Fibroblast of lung (primary cell): ENCODE measurements at regions not wholly inside any gene's neighbourhood (a gene's known extent, or its start where the extent isn't known, plus 50 kb on each side); places are given as distances from the start of the nearest gene placed in this dataset.

ENCODE experiments used
- DNase-seq, 2 donors: peaks; one replicate each; pipeline versions ENCODE4 v3.0.0 to v3.0.0-alpha.2; 2010; ENCODE audit warnings: low read depth in 2 of 2
- H2AFZ ChIP-seq: 2 replicates; pipeline ENCODE4 v1.5.1; 2012; ENCODE audit warnings: low read length, control low read depth, inconsistent platforms
- H3K27ac ChIP-seq: 2 replicates; pipeline ENCODE4 v1.5.1; 2011; ENCODE audit warnings: low read length, control low read depth; ENCODE audit not compliant: insufficient read depth
- H3K27me3 ChIP-seq: 2 replicates; pipeline ENCODE4 v1.5.1; 2011; ENCODE audit warnings: mild to moderate bottlenecking, low read length; ENCODE audit not compliant: control insufficient read depth, insufficient read depth
- H3K36me3 ChIP-seq: 2 replicates; pipeline ENCODE4 v1.5.1; 2011; ENCODE audit warnings: low read length; ENCODE audit not compliant: control insufficient read depth, insufficient read depth
- H3K4me1 ChIP-seq: 2 replicates; pipeline ENCODE4 v1.5.1; 2011; ENCODE audit warnings: low read length; ENCODE audit not compliant: control insufficient read depth, insufficient read depth; ENCODE audit errors: extremely low read depth
- H3K4me2 ChIP-seq: 2 replicates; pipeline ENCODE4 v1.5.1; 2011; ENCODE audit warnings: low read length, control low read depth; ENCODE audit not compliant: insufficient read depth; ENCODE audit errors: extremely low read depth
- H3K4me3 ChIP-seq, 4 experiments: fragments of 200-600 bp in 1 of 4; sonication (generic) in 1 of 4; replicated peaks in 1 of 4; 2 replicates each; pipeline ENCODE4 v1.5.1; 2011 to 2016; ENCODE audit warnings: low read length in 4 of 4, low read depth in 3 of 4, mild to moderate bottlenecking in 3 of 4, control low read depth in 2 of 4, inconsistent platforms in 1 of 4, mixed read lengths in 1 of 4; ENCODE audit not compliant: insufficient read depth in 1 of 4; ENCODE audit errors: control extremely low read depth in 1 of 4
- H3K79me2 ChIP-seq: 2 replicates; pipeline ENCODE4 v1.5.1; 2012; ENCODE audit warnings: mild to moderate bottlenecking, low read length, inconsistent platforms; ENCODE audit not compliant: control insufficient read depth, insufficient read depth
- H3K9ac ChIP-seq: 2 replicates; pipeline ENCODE4 v1.5.1; 2011; ENCODE audit warnings: mild to moderate bottlenecking, low read length, control low read depth; ENCODE audit not compliant: insufficient read depth
- H3K9me3 ChIP-seq: 2 replicates; pipeline ENCODE4 v1.5.1; 2012; ENCODE audit warnings: low read depth, low read length; ENCODE audit not compliant: control insufficient read depth, insufficient read depth
- H4K20me1 ChIP-seq: 2 replicates; pipeline ENCODE4 v1.5.1; 2011; ENCODE audit warnings: low read length; ENCODE audit not compliant: control insufficient read depth, insufficient read depth; ENCODE audit errors: extremely low read depth
- EZH2 ChIP-seq: IDR thresholded peaks from 2 replicates; pipeline ENCODE4 v1.5.1; 2012; ENCODE audit warnings: low read length, control low read depth, mild to moderate bottlenecking; ENCODE audit errors: missing control alignments
- TF ChIP-seq, protein P1 (sequence below), 2 donors: IDR thresholded peaks in 1 of 2; conservative IDR thresholded peaks in 1 of 2; 1 replicate in 1 of 2; 2 replicates in 1 of 2; pipeline ENCODE4 v1.5.1; 2011 to 2012; ENCODE audit warnings: low read length in 2 of 2, control low read depth in 1 of 2, inconsistent platforms in 1 of 2, low read depth in 1 of 2, mild to moderate bottlenecking in 1 of 2

DNA sequence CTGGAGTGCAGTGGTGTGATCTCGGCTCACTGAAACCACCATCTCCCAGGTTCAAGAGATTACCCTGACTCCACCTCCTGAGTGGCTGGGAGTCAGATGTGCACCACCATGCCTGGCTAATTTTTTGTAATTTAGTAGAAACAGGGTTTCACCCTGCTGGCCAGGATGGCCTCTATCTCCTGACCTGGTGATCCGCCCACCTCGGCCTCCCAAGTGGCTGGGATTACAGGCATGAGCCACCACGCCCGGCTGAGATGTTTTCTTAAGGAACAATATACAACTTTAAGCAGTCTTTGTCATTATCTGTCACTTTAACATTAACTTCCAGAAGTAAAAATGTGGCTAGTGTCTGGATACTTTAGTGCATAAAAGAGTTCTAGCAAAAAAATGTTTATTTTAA lies 272.6 kb upstream of the FAT3 start:
- no peak overlapping the region for H3K4me2 ChIP-seq
- no peaks in the 10 kb centered on the region for H3K9me3 ChIP-seq
- no peaks in the 10 kb centered on the region for H3K27me3 ChIP-seq
- TF ChIP-seq EZH2, result no peak
- TF ChIP-seq, protein P1, sequence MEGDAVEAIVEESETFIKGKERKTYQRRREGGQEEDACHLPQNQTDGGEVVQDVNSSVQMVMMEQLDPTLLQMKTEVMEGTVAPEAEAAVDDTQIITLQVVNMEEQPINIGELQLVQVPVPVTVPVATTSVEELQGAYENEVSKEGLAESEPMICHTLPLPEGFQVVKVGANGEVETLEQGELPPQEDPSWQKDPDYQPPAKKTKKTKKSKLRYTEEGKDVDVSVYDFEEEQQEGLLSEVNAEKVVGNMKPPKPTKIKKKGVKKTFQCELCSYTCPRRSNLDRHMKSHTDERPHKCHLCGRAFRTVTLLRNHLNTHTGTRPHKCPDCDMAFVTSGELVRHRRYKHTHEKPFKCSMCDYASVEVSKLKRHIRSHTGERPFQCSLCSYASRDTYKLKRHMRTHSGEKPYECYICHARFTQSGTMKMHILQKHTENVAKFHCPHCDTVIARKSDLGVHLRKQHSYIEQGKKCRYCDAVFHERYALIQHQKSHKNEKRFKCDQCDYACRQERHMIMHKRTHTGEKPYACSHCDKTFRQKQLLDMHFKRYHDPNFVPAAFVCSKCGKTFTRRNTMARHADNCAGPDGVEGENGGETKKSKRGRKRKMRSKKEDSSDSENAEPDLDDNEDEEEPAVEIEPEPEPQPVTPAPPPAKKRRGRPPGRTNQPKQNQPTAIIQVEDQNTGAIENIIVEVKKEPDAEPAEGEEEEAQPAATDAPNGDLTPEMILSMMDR (conservative IDR thresholded peaks at IDR 0.05 in 1 of 2, IDR thresholded peaks at IDR 0.05 in 1 of 2; ENCODE audit: low read depth in 1 of 2, low read length in 2 of 2), result no peak
- no peaks in the 10 kb centered on the region for H3K36me3 ChIP-seq
- H4K20me1 ChIP-seq, result no peaks in the 10 kb centered on the region
- no peak overlapping the region for H2AFZ ChIP-seq
- no peak overlapping the region for H3K27ac ChIP-seq
- no peaks in the 10 kb centered on the region for H3K79me2 ChIP-seq
- peaks cover 2% of the 10 kb centered on the region for H3K4me1 ChIP-seq
- no peak overlapping the region for H3K9ac ChIP-seq
- DNase-seq, result no peak
- no peak overlapping the region for H3K4me3 ChIP-seq

DNA sequence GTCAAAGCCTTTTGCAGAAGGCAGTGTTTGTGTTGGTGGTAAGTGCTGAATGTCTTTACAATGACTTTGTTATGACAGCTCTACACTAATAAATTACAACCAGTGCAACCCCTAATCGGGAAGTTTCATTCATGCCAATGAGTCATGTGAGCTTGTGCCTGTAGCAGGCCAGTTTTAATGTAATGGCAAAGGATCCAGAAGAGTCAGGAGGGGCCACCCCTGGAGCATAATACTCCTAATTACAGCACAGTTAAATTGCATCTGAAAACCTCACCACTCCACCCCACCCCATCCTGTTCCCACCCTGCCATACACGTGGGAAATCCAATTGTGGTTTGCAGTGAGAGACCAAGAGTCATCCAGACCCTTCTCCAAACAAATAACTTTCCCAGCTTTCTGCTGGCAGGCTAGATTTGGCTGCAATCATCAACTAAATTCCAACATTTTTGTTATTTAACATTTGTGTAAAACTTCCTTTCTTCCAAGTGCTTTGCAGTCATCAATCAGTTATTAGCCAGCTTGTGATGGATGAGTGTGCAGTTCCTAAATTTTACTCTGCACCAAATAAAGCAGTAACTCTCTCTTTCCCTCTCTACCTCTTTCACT lies 277.3 kb upstream of the FAT3 start:
- Histone ChIP-seq H3K4me3 (no peak overlapping the region), H3K79me2 (no peaks in the 10 kb centered on the region), H3K4me2 (peak overlapping the region; percentile 7), H3K9ac (no peak overlapping the region), H3K9me3 (no peaks in the 10 kb centered on the region), H3K4me1 (peaks cover 4% of the 10 kb centered on the region), H3K36me3 (no peaks in the 10 kb centered on the region), H2AFZ (no peak overlapping the region), H4K20me1 (no peaks in the 10 kb centered on the region), H3K27me3 (no peaks in the 10 kb centered on the region), H3K27ac (no peak overlapping the region)
- TF ChIP-seq, protein P1 (conservative IDR thresholded peaks at IDR 0.05 in 1 of 2, IDR thresholded peaks at IDR 0.05 in 1 of 2; ENCODE audit: low read depth in 1 of 2, low read length in 2 of 2), result no peak
- no peak for TF ChIP-seq EZH2
- peak; percentile 83 to 93 for DNase-seq

DNA sequence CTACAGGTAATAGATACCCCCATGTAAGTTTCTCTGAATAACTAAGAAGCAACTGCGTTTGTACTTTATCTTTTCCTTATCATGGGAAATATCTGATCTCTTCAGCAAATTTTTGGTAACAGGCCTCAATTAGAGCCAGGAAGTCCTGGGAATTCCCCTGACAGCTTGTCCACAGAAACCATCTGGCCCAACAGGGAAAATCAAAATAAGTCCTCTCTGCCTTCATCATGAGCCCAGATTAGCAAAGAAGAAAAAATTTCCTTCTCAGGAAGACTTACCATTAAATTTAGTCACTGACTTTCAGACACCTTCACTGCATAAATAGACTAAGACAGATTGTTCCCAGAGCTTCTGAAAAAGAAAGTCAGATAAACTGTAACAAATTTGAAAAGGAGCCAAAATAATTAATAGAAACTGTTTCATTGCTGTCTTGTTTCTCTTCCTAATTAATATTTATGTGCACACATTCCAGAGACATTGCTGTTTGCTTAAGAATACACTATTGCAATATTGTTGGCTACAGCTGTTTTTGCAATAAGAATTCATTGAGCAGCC lies 278.1 kb upstream of the FAT3 start:
- no peak overlapping the region for H3K27ac ChIP-seq
- H3K4me1 ChIP-seq, result peaks cover 4% of the 10 kb centered on the region
- H3K27me3 ChIP-seq, result no peaks in the 10 kb centered on the region
- no peak overlapping the region for H3K4me3 ChIP-seq
- peak; percentile 43 to 64 for DNase-seq
- no peak overlapping the region for H3K9ac ChIP-seq
- no peak overlapping the region for H2AFZ ChIP-seq
- no peaks in the 10 kb centered on the region for H3K36me3 ChIP-seq
- no peaks in the 10 kb centered on the region for H3K79me2 ChIP-seq
- no peak overlapping the region for H3K4me2 ChIP-seq
- no peak for TF ChIP-seq EZH2
- TF ChIP-seq, protein P1 (conservative IDR thresholded peaks at IDR 0.05 in 1 of 2, IDR thresholded peaks at IDR 0.05 in 1 of 2; ENCODE audit: low read depth in 1 of 2, low read length in 2 of 2), result no peak
- no peaks in the 10 kb centered on the region for H3K9me3 ChIP-seq
- no peaks in the 10 kb centered on the region for H4K20me1 ChIP-seq
